ENCODE measurements at regions not wholly inside any gene's neighbourhood (a gene's known extent, or its start where the extent isn't known, plus 50 kb on each side); places are given as distances from the start of the nearest gene placed in this dataset.

DNA sequence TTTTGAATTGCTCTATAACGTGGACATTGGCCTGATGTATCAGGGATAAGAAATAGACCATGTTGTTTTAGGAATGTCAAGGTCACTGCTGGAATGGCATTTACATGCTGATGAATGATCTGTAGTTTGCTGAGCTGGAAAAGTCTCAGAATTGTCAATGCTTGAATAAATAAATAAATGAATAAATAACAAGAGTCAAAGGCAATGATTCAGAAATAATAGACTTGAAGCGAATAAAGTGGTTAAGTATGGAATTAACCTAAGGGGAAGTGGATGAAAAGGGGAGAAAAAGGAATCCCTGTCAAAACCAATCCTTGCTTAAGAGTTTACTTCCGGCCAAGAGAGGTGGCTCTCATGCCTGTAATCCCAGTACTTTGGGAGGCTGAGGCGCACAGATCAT lies 1620.0 kb downstream of the SUCLG1 start:
- Histone ChIP-seq H3K4me3 (no peak overlapping the region), H3K9me3 (no peaks in the 10 kb centered on the region), H3K4me1 (no peaks in the 10 kb centered on the region), H3K36me3 (no peaks in the 10 kb centered on the region), H3K27ac (no peak overlapping the region), H3K27me3 (no peaks in the 10 kb centered on the region)
- DNase-seq (ENCODE audit: low spot score in 2 of 2) = no peak
- TF ChIP-seq, protein P1, sequence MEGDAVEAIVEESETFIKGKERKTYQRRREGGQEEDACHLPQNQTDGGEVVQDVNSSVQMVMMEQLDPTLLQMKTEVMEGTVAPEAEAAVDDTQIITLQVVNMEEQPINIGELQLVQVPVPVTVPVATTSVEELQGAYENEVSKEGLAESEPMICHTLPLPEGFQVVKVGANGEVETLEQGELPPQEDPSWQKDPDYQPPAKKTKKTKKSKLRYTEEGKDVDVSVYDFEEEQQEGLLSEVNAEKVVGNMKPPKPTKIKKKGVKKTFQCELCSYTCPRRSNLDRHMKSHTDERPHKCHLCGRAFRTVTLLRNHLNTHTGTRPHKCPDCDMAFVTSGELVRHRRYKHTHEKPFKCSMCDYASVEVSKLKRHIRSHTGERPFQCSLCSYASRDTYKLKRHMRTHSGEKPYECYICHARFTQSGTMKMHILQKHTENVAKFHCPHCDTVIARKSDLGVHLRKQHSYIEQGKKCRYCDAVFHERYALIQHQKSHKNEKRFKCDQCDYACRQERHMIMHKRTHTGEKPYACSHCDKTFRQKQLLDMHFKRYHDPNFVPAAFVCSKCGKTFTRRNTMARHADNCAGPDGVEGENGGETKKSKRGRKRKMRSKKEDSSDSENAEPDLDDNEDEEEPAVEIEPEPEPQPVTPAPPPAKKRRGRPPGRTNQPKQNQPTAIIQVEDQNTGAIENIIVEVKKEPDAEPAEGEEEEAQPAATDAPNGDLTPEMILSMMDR (IDR thresholded peaks at IDR 0.05) = no peak
- TF ChIP-seq POLR2AphosphoS5 (IDR thresholded peaks at IDR 0.05) = no peak
- no peak for TF ChIP-seq POLR2A (IDR thresholded peaks at IDR 0.05)
- intact Hi-C loops (cut with DNase I; ENCODE audit: low total_unique reads) = no loop called here

DNA sequence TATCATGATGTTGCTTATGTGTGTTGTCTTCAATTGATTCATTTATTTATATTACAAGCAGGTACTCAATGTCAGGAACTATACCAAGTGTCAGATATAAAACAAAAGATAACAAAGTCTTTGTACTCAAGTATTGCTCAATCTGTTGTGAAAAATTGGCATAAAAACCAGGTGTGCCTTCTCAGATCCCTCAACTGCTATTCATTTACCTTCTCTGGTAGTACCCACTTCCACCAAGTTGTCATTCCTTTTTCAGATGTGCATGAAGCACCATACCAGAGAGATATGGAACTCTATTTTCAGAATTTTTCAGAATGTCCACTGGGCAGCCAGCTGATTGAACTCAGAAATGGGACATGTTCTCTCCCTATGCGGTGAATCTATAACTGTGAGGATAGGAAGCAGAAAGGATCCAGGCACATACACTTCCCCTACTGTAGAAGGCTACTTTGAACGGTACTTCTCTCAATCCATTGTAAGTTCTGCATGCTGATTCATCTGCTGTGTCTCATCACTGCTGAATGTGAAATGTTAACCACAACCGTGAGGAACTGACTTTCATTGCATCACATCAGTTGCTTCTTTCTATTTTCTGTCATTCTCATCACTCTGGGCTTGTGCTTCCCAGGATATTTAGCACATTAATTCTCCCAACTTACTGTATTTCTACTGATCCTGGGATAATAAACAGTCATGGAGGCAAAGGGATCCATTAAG lies 1621.3 kb downstream of the SUCLG1 start:
- no peaks in the 10 kb centered on the region for H3K9me3 ChIP-seq
- no peak overlapping the region for H3K27ac ChIP-seq
- H3K4me1 ChIP-seq = no peaks in the 10 kb centered on the region
- no peaks in the 10 kb centered on the region for H3K27me3 ChIP-seq
- intact Hi-C loops (cut with DNase I; ENCODE audit: low total_unique reads) = no loop called here
- no peak for DNase-seq (ENCODE audit: low spot score in 2 of 2)
- TF ChIP-seq POLR2A (IDR thresholded peaks at IDR 0.05) = no peak
- TF ChIP-seq POLR2AphosphoS5 (IDR thresholded peaks at IDR 0.05) = no peak
- TF ChIP-seq, protein P1 (IDR thresholded peaks at IDR 0.05) = no peak
- no peaks in the 10 kb centered on the region for H3K36me3 ChIP-seq
- H3K4me3 ChIP-seq = no peak overlapping the region

DNA sequence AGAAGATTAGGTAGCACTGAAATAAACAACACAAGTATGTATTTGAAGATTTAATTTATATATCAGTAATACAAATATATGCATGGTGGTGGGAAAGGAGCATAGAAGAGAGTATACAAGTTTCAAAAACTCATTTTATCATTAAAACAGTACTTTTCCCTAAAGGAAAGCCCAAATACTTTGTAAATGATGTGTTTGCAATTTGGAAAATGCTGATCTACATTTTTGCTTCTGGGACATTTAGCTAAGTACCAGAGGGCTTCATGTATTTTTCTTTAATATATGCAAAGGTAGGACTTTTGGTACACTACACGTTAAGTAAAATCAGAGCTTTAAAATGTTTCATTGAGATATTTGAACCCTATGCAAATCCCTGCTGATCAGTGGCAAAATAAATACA lies 1624.2 kb downstream of the SUCLG1 start:
- H3K4me3 ChIP-seq = no peak overlapping the region
- intact Hi-C loops (cut with DNase I; ENCODE audit: low total_unique reads) = no loop called here
- no peaks in the 10 kb centered on the region for H3K4me1 ChIP-seq
- H3K36me3 ChIP-seq = no peaks in the 10 kb centered on the region
- TF ChIP-seq POLR2AphosphoS5 (IDR thresholded peaks at IDR 0.05) (no peak), POLR2A (IDR thresholded peaks at IDR 0.05) (no peak)
- no peaks in the 10 kb centered on the region for H3K9me3 ChIP-seq
- no peaks in the 10 kb centered on the region for H3K27me3 ChIP-seq
- DNase-seq (ENCODE audit: low spot score in 2 of 2) = no peak
- no peak overlapping the region for H3K27ac ChIP-seq

DNA sequence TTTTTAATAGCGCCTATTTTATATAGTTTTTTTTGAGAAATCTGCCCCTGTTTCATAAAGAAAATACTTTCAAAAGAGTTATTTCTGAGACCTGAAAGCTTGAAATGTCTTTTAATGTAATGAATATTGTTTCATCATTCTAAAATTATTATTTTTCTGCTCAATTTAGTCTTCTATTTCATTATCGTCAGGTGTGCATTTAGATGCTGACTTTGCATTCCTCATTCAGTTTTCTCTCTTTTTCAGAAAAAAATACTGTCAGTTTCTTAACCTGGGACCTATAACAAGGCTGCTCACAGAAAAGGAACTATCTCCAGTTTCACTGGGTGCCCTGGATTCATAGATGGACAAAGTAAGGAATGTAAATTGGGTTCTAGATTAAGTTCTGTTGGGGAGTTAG lies 1631.7 kb downstream of the SUCLG1 start:
- Histone ChIP-seq H3K36me3 (no peaks in the 10 kb centered on the region), H3K9me3 (no peaks in the 10 kb centered on the region), H3K4me3 (no peak overlapping the region), H3K4me1 (no peaks in the 10 kb centered on the region), H3K27me3 (no peaks in the 10 kb centered on the region), H3K27ac (no peak overlapping the region)
- TF ChIP-seq POLR2AphosphoS5 (IDR thresholded peaks at IDR 0.05) = no peak
- TF ChIP-seq, protein P1 (IDR thresholded peaks at IDR 0.05) = no peak
- no peak for TF ChIP-seq POLR2A (IDR thresholded peaks at IDR 0.05)
- no peak for DNase-seq (ENCODE audit: low spot score in 2 of 2)
- intact Hi-C loops (cut with DNase I; ENCODE audit: low total_unique reads) = no loop called here

DNA sequence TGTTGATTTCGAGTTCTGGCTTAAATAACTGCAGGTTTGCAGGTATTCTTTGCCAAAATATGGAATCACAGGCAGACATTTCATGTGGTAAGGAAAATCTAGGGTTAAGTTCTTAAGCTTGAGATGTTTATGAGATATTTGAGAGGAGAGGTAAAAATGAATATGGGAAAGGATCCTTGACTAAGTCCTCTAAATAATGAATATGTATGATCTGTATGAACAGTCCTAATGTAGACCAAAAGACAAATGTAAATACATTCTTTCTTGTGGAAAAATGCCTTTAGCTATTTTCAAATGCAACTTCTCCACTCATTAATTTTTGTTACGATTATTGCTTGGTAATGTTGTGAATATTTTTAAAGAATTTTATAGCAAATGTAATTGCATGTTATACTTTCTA lies 1632.6 kb downstream of the SUCLG1 start:
- H3K27me3 ChIP-seq = no peaks in the 10 kb centered on the region
- no peak overlapping the region for H3K27ac ChIP-seq
- no peak overlapping the region for H3K4me3 ChIP-seq
- H3K9me3 ChIP-seq = no peaks in the 10 kb centered on the region
- H3K36me3 ChIP-seq = no peaks in the 10 kb centered on the region
- DNase-seq (ENCODE audit: low spot score in 2 of 2) = no peak
- TF ChIP-seq POLR2AphosphoS5 (IDR thresholded peaks at IDR 0.05) = no peak
- TF ChIP-seq, protein P1 (IDR thresholded peaks at IDR 0.05) = no peak
- no peak for TF ChIP-seq POLR2A (IDR thresholded peaks at IDR 0.05)
- intact Hi-C loops (cut with DNase I; ENCODE audit: low total_unique reads) = no loop called here
- H3K4me1 ChIP-seq = no peaks in the 10 kb centered on the region

Data from breast epithelium (tissue), 4 donors.